ENCODE measurements at regions not wholly inside any gene's neighbourhood (a gene's known extent, or its start where the extent isn't known, plus 50 kb on each side); places are given as distances from the start of the nearest gene placed in this dataset.

DNA sequence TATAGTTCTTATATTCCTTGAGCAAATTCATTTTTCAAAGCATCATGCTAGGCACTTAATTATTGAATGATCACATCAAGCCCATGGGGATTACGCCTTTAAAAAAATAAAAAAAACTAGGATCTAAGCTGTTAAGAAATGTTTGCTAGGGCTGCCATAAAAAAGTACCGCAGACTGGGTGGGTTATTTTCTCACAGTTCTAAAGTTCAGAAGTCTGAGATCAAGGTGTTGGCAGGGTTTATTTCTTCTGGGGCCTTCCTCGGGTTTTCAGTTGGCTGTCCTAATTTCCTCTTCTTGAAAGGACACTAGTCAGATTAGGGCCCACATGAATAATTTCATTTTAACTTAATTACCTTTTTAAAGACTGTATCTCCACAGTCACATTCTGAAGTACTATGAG is 165.6 kb upstream of the RIMS1 start:
- H3K27ac ChIP-seq (ENCODE audit: low read depth, low read length): no peak overlapping the region
- ChIA-PET RAD21 (ENCODE audit: low non-redundant PET in 1 of 2, low total read pairs in 2 of 2, uncharacterized antibody in 2 of 2, unreplicated experiment in 2 of 2) (no interaction called here), POLR2A (no interaction called here), CTCF (no interaction called here)
- H3K9me2 ChIP-seq (ENCODE audit: insufficient read depth): no peaks in the 10 kb centered on the region
- DNase-seq (ENCODE audit: low read depth, low spot score) (no peak), ATAC-seq (no peak)
- no peaks in the 10 kb centered on the region; a peak in 1 of 4 replicates for H3K9me3 ChIP-seq (ENCODE audit: control insufficient read depth in 1 of 2, insufficient read depth in 1 of 2, low read depth in 1 of 2, low read length in 2 of 2)
- no peak for TF ChIP-seq RAD21 (IDR thresholded peaks at IDR 0.05; ENCODE audit: low read depth)
- no peak for TF ChIP-seq ZFX (IDR thresholded peaks at IDR 0.05)
- TF ChIP-seq, protein P1, sequence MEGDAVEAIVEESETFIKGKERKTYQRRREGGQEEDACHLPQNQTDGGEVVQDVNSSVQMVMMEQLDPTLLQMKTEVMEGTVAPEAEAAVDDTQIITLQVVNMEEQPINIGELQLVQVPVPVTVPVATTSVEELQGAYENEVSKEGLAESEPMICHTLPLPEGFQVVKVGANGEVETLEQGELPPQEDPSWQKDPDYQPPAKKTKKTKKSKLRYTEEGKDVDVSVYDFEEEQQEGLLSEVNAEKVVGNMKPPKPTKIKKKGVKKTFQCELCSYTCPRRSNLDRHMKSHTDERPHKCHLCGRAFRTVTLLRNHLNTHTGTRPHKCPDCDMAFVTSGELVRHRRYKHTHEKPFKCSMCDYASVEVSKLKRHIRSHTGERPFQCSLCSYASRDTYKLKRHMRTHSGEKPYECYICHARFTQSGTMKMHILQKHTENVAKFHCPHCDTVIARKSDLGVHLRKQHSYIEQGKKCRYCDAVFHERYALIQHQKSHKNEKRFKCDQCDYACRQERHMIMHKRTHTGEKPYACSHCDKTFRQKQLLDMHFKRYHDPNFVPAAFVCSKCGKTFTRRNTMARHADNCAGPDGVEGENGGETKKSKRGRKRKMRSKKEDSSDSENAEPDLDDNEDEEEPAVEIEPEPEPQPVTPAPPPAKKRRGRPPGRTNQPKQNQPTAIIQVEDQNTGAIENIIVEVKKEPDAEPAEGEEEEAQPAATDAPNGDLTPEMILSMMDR (IDR thresholded peaks at IDR 0.05 in 2 of 3, conservative IDR thresholded peaks at IDR 0.05 in 1 of 3; ENCODE audit: borderline replicate concordance in 1 of 3, insufficient read depth in 1 of 3, low read depth in 2 of 3, low read length in 2 of 3): no peak
- TF ChIP-seq, protein P2, sequence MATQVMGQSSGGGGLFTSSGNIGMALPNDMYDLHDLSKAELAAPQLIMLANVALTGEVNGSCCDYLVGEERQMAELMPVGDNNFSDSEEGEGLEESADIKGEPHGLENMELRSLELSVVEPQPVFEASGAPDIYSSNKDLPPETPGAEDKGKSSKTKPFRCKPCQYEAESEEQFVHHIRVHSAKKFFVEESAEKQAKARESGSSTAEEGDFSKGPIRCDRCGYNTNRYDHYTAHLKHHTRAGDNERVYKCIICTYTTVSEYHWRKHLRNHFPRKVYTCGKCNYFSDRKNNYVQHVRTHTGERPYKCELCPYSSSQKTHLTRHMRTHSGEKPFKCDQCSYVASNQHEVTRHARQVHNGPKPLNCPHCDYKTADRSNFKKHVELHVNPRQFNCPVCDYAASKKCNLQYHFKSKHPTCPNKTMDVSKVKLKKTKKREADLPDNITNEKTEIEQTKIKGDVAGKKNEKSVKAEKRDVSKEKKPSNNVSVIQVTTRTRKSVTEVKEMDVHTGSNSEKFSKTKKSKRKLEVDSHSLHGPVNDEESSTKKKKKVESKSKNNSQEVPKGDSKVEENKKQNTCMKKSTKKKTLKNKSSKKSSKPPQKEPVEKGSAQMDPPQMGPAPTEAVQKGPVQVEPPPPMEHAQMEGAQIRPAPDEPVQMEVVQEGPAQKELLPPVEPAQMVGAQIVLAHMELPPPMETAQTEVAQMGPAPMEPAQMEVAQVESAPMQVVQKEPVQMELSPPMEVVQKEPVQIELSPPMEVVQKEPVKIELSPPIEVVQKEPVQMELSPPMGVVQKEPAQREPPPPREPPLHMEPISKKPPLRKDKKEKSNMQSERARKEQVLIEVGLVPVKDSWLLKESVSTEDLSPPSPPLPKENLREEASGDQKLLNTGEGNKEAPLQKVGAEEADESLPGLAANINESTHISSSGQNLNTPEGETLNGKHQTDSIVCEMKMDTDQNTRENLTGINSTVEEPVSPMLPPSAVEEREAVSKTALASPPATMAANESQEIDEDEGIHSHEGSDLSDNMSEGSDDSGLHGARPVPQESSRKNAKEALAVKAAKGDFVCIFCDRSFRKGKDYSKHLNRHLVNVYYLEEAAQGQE (IDR thresholded peaks at IDR 0.05; ENCODE audit: low read depth): no peak
- TF ChIP-seq SP1 (IDR thresholded peaks at IDR 0.05; ENCODE audit: low read depth): no peak
- no peak for TF ChIP-seq EGR1 (IDR thresholded peaks at IDR 0.05; ENCODE audit: low read depth)
- TF ChIP-seq ELF1 (IDR thresholded peaks at IDR 0.05; ENCODE audit: borderline replicate concordance, low read depth): no peak
- TF ChIP-seq, protein P3, sequence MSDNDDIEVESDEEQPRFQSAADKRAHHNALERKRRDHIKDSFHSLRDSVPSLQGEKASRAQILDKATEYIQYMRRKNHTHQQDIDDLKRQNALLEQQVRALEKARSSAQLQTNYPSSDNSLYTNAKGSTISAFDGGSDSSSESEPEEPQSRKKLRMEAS (IDR thresholded peaks at IDR 0.05): no peak
- no peak for TF ChIP-seq JUND (IDR thresholded peaks at IDR 0.05)
- no peaks in the 10 kb centered on the region for H3K4me1 ChIP-seq (ENCODE audit: control insufficient read depth in 1 of 2, insufficient read depth in 2 of 2, low read length in 2 of 2)
- no peak overlapping the region for H3K4me2 ChIP-seq (ENCODE audit: low read length)
- H2AFZ ChIP-seq (ENCODE audit: low read depth, low read length, poor library complexity, severe bottlenecking): no peak overlapping the region
- H3K36me3 ChIP-seq (ENCODE audit: control insufficient read depth in 1 of 2, insufficient read depth in 2 of 2, low read length in 2 of 2): no peaks in the 10 kb centered on the region
- H3K79me2 ChIP-seq (ENCODE audit: insufficient read depth, low read length): no peaks in the 10 kb centered on the region
- no peak overlapping the region for H3K4me3 ChIP-seq (replicated peaks in 1 of 2; ENCODE audit: low read depth in 1 of 2, low read length in 2 of 2)
- no TSS peak for BruUV-seq (replicated peaks)
- intact Hi-C loops (cut with micrococcal nuclease): no loop called here
- no peak overlapping the region for H3K9ac ChIP-seq (ENCODE audit: low read length)
- H4K20me1 ChIP-seq (ENCODE audit: insufficient read depth): no peaks in the 10 kb centered on the region
- no peaks in the 10 kb centered on the region for H3K27me3 ChIP-seq (ENCODE audit: insufficient read depth, low read length)

Measured in HCT116 (cell line).